HCT116 (cell line): ENCODE measurements at regions not wholly inside any gene's neighbourhood (a gene's known extent, or its start where the extent isn't known, plus 50 kb on each side); places are given as distances from the start of the nearest gene placed in this dataset.

Source experiments
- ATAC-seq: fragments of 200-7000 bp; cut with Tn5 transposase; 2 replicates; pipeline ENCODE4 v1.9.1; 2020; ENCODE audit warnings: mild to moderate bottlenecking, moderate library complexity
- BruUV-seq: library from RNA; stranded (reverse); fragments of 400-500 nt; replicated peaks from 2 replicates; lab custom pipeline; 2021; lab: Mats Ljungman, UMichigan
- CTCF ChIA-PET: fragments of 300-600 bp; sonication (Branson Sonifier 250); formaldehyde crosslinking; loops from one replicate; lab custom pipeline; 2021; ENCODE audit warnings: antibody characterized with exemption; lab: Charles Lee
- POLR2A ChIA-PET: fragments of 300-600, 350-600 bp; sonication (Branson Sonifier 250); formaldehyde crosslinking; loops from one replicate; lab custom pipeline; 2021; ENCODE audit warnings: antibody characterized with exemption; lab: Charles Lee
- RAD21 ChIA-PET, 2 experiments: fragments of 300-600 bp; sonication (Branson Sonifier 250); formaldehyde crosslinking; loops; one replicate each; lab custom pipeline; 2023; ENCODE audit warnings: low total read pairs in 2 of 2; ENCODE audit not compliant: uncharacterized antibody in 2 of 2, unreplicated experiment in 2 of 2, low non-redundant PET in 1 of 2; lab: Charles Lee
- DNase-seq: peaks from one replicate; pipeline ENCODE4 v3.0.0-alpha.2; 2010; ENCODE audit warnings: low read depth, low spot score
- H2AFZ ChIP-seq: fragments of 200-600 bp; shearing (Covaris generic), sonication (generic); 2 replicates; pipeline ENCODE4 v1.6.1; 2017; ENCODE audit warnings: low read depth, mixed run types, mixed read lengths, antibody characterized with exemption, low read length; ENCODE audit not compliant: poor library complexity, severe bottlenecking
- H3K27ac ChIP-seq: 2 replicates; pipeline ENCODE4 v1.5.1; 2012; ENCODE audit warnings: low read depth, low read length
- H3K27me3 ChIP-seq: fragments of 200-600 bp; sonication (generic); 2 replicates; pipeline ENCODE4 v1.6.1; 2016; ENCODE audit warnings: mixed run types, low read length, mixed read lengths; ENCODE audit not compliant: insufficient read depth
- H3K36me3 ChIP-seq, 2 experiments: fragments of 200-500 bp in 1 of 2; fragments of 200-600 bp in 1 of 2; sonication (Bioruptor generic) in 1 of 2; sonication (generic) in 1 of 2; 2 replicates each; pipeline versions ENCODE4 v1.5.1 to v1.6.1; 2014 to 2016; ENCODE audit warnings: low read length in 2 of 2, inconsistent platforms in 1 of 2, mixed read lengths in 1 of 2, mixed run types in 1 of 2; ENCODE audit not compliant: insufficient read depth in 2 of 2, control insufficient read depth in 1 of 2
- H3K4me1 ChIP-seq, 2 experiments: fragments of 200-600 bp in 1 of 2; sonication (generic) in 1 of 2; 2 replicates each; pipeline versions ENCODE4 v1.5.1 to v1.6.1; 2012 to 2017; ENCODE audit warnings: low read length in 2 of 2, inconsistent platforms in 1 of 2, mild to moderate bottlenecking in 1 of 2, mixed read lengths in 1 of 2, mixed run types in 1 of 2, moderate library complexity in 1 of 2; ENCODE audit not compliant: insufficient read depth in 2 of 2, control insufficient read depth in 1 of 2
- H3K4me2 ChIP-seq: fragments of 200-600 bp; sonication (generic); 2 replicates; pipeline ENCODE4 v1.6.1; 2017; ENCODE audit warnings: mixed run types, low read length, mixed read lengths
- H3K4me3 ChIP-seq, 2 experiments: fragments of 200-600 bp in 1 of 2; sonication (generic) in 1 of 2; replicated peaks in 1 of 2; 2 replicates each; pipeline ENCODE4 v1.5.1; 2011 to 2016; ENCODE audit warnings: low read length in 2 of 2, control low read depth in 1 of 2, low read depth in 1 of 2, mild to moderate bottlenecking in 1 of 2, mixed read lengths in 1 of 2, mixed run types in 1 of 2
- H3K79me2 ChIP-seq: fragments of 200-600 bp; sonication (generic); 2 replicates; pipeline ENCODE4 v1.6.1; 2017; ENCODE audit warnings: mild to moderate bottlenecking, mixed run types, low read length, moderate library complexity, mixed read lengths; ENCODE audit not compliant: insufficient read depth
- H3K9ac ChIP-seq: fragments of 200-600 bp; sonication (generic); 2 replicates; pipeline ENCODE4 v1.6.1; 2016; ENCODE audit warnings: low read length, mixed read lengths
- H3K9me2 ChIP-seq: fragments of 200-600 bp; sonication (generic), shearing (Covaris generic); 2 replicates; pipeline ENCODE4 v1.6.1; 2017; ENCODE audit warnings: mixed run types, mild to moderate bottlenecking, moderate library complexity; ENCODE audit not compliant: insufficient read depth
- H3K9me3 ChIP-seq, 2 experiments: fragments of 200-500 bp in 1 of 2; fragments of 200-600 bp in 1 of 2; sonication (Bioruptor generic) in 1 of 2; sonication (generic) in 1 of 2; 2 replicates each; pipeline ENCODE4 v1.6.1; 2014 to 2017; ENCODE audit warnings: low read length in 2 of 2, mixed read lengths in 2 of 2, inconsistent platforms in 1 of 2, low read depth in 1 of 2, mild to moderate bottlenecking in 1 of 2, mixed run types in 1 of 2, moderate library complexity in 1 of 2; ENCODE audit not compliant: control insufficient read depth in 1 of 2, insufficient read depth in 1 of 2
- H4K20me1 ChIP-seq: fragments of 200-600 bp; sonication (generic), shearing (Covaris generic); 2 replicates; pipeline ENCODE4 v1.6.1; 2017; ENCODE audit warnings: mixed run types, mild to moderate bottlenecking, moderate library complexity; ENCODE audit not compliant: insufficient read depth
- EGR1 ChIP-seq: IDR thresholded peaks from 2 replicates; pipeline ENCODE4 v1.6.1; 2012; ENCODE audit warnings: low read depth
- ELF1 ChIP-seq: IDR thresholded peaks from 2 replicates; pipeline ENCODE4 v1.6.1; 2012; ENCODE audit warnings: low read depth, borderline replicate concordance
- POLR2A ChIP-seq: IDR thresholded peaks from 2 replicates; pipeline ENCODE4 v1.7.0; 2011; ENCODE audit warnings: borderline replicate concordance; ENCODE audit not compliant: insufficient read depth, insufficient read length; ENCODE audit errors: extremely low read depth
- SP1 ChIP-seq: IDR thresholded peaks from 2 replicates; pipeline ENCODE4 v1.6.1; 2012; ENCODE audit warnings: low read depth
- SRF ChIP-seq: IDR thresholded peaks from 2 replicates; pipeline ENCODE4 v1.6.1; 2012; ENCODE audit warnings: low read depth
- ZBTB33 ChIP-seq: IDR thresholded peaks from 2 replicates; pipeline ENCODE4 v1.6.1; 2011; ENCODE audit warnings: mild to moderate bottlenecking, low read length, moderate library complexity; ENCODE audit not compliant: insufficient replicate concordance; ENCODE audit errors: extremely low read depth
- intact Hi-C: fragments of 100-400 bp; cut with micrococcal nuclease; formaldehyde crosslinking; loops from 2 replicates; pipeline ENCODE4 v1.10.0; 2022
- TF ChIP-seq, protein P1 (sequence below): IDR thresholded peaks from 2 replicates; pipeline ENCODE4 v1.6.1; 2012; ENCODE audit warnings: low read depth

GRCh38 chr11:116586392-116586791 is 186.4 kb downstream of the BUD13 start:
- no TSS peak for BruUV-seq
- DNase-seq (no peak), ATAC-seq (no peak)
- ChIA-PET POLR2A (no interaction called here), RAD21 (no interaction called here), CTCF (no interaction called here)
- Histone ChIP-seq H3K36me3 (no peaks in the 10 kb centered on the region), H4K20me1 (no peaks in the 10 kb centered on the region), H3K4me1 (no peaks in the 10 kb centered on the region), H3K9ac (no peak overlapping the region), H3K4me3 (no peak overlapping the region), H3K79me2 (no peaks in the 10 kb centered on the region), H2AFZ (no peak overlapping the region), H3K9me2 (no peaks in the 10 kb centered on the region), H3K4me2 (no peak overlapping the region), H3K9me3 (no peaks in the 10 kb centered on the region), H3K27ac (no peak overlapping the region), H3K27me3 (peaks cover 57% of the 10 kb centered on the region)
- intact Hi-C loops: no loop called here
- TF ChIP-seq, protein P1, sequence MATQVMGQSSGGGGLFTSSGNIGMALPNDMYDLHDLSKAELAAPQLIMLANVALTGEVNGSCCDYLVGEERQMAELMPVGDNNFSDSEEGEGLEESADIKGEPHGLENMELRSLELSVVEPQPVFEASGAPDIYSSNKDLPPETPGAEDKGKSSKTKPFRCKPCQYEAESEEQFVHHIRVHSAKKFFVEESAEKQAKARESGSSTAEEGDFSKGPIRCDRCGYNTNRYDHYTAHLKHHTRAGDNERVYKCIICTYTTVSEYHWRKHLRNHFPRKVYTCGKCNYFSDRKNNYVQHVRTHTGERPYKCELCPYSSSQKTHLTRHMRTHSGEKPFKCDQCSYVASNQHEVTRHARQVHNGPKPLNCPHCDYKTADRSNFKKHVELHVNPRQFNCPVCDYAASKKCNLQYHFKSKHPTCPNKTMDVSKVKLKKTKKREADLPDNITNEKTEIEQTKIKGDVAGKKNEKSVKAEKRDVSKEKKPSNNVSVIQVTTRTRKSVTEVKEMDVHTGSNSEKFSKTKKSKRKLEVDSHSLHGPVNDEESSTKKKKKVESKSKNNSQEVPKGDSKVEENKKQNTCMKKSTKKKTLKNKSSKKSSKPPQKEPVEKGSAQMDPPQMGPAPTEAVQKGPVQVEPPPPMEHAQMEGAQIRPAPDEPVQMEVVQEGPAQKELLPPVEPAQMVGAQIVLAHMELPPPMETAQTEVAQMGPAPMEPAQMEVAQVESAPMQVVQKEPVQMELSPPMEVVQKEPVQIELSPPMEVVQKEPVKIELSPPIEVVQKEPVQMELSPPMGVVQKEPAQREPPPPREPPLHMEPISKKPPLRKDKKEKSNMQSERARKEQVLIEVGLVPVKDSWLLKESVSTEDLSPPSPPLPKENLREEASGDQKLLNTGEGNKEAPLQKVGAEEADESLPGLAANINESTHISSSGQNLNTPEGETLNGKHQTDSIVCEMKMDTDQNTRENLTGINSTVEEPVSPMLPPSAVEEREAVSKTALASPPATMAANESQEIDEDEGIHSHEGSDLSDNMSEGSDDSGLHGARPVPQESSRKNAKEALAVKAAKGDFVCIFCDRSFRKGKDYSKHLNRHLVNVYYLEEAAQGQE: no peak
- TF ChIP-seq ELF1 (no peak), SRF (no peak), POLR2A (no peak), SP1 (no peak), ZBTB33 (no peak), EGR1 (no peak)
